ENCODE measurements at regions not wholly inside any gene's neighbourhood (a gene's known extent, or its start where the extent isn't known, plus 50 kb on each side); places are given as distances from the start of the nearest gene placed in this dataset.

GRCh38 chr5:137567226-137567625 is 68.1 kb upstream of the SPOCK1 start:
- no peak for DNase-seq

DNA sequence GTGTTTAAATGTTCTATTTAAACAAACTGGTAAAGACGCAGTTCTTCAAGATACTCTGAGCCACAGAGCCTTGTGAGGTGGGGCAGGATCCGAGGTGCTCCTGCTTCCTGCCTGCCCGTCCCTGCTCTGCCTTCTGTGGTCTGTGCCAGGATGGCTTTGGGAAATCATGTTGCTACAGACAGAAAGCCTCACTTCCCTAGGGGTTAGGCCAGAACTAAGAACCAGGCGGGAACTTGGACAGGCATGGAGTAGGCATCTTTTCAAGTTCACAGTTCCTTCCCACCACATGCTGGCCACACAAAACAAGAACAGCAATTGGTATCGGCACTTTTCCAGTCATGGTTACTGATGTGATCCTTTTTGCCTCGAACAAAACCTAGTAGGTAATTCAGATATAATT is 67.7 kb upstream of the SPOCK1 start:
- in situ Hi-C loops (cut with MboI; ENCODE audit: low pct_unique_long_range_greater_than_20kb, low sequenced_read_pairs) = no loop called here
- DNase-seq = no peak

More at GRCh38 chr5:137567226-137567625, 68.1 kb upstream of the SPOCK1 start:
- in situ Hi-C loops (cut with MboI; ENCODE audit: low pct_unique_long_range_greater_than_20kb, low sequenced_read_pairs) = no loop called here

- in situ Hi-C loops (cut with MboI; ENCODE audit: low pct_unique_long_range_greater_than_20kb, low sequenced_read_pairs) = no loop called here
- no peak for DNase-seq
Observed at GRCh38 chr5:137566118-137566541, 67.0 kb upstream of the SPOCK1 start.

DNA sequence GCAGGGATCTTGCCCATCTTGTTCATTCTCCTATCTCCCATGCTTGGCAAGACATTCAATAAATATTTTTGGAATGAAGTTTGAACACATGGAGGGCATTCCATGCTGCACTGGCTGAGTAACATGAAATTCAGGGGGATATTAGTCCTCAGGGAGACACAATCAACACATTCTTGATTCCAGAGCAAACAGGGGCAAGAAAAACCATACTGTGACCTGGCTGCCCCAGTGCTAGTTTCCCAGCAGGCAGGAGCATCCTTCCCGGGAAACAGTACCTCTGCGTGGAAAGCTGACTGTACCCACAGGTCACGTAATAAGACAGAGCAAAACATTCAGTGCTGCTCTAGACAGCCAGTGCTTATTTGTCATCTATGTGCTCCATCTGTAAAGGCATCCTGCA is 66.3 kb upstream of the SPOCK1 start:
- no peak for DNase-seq
- in situ Hi-C loops (cut with MboI; ENCODE audit: low pct_unique_long_range_greater_than_20kb, low sequenced_read_pairs) = no loop called here

- in situ Hi-C loops (cut with MboI; ENCODE audit: low pct_unique_long_range_greater_than_20kb, low sequenced_read_pairs) = no loop called here
- no peak for DNase-seq
Observed at GRCh38 chr5:137564398-137564961, 65.4 kb upstream of the SPOCK1 start.

DNA sequence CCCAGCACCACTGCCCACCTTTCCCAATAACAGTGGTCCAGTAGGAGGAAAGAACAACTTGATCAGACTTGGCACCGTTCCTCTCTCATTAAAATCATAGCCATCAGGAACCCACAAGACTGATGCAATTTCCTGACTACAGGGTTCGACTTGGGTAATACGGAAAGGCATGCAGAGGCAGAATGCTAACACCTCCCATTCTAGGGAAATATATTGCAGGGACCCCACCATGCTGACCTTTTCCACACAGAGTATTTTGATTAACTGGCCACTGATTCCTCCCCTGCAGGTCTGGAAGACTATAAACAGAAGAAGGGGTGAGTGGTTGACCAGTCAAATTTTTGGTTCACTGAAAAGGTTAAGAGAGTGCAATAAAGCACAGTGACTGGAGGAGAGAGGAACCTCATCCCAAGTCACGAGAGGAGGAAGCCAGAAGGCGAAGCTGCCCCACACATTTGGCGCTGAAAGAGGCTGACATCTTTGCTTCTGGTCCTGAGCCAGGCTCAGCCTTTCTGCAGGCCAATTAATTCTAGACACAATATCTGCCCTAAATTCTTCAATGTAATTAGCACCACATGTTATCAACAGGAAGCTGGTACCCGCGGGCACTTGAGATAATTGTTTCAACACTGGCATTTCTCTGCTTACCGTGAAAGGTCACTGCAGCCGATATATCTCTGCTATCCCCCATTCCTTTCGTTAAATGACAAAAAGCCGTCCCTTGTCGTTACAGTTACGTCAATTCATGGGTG is 64.7 kb upstream of the SPOCK1 start:
- DNase-seq = peak; percentile 84
- in situ Hi-C loops (cut with MboI; ENCODE audit: low pct_unique_long_range_greater_than_20kb, low sequenced_read_pairs) = no loop called here

DNA sequence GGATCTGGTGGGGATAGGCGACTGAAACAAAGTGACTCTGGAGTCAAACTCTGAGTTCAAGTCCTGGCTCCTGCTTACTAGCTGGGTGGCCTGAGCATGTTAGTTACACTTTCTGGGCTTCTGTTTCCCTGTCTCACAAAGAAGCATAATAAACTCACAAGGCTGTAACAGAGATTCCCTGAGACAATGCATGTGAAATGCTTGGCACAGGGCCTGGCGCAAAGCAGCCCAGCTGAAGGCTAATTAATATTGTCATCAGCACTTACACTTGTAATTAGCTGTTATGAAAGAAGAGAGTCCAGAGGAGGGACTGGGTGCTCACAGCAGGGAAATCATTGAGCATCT is 64.1 kb upstream of the SPOCK1 start:
- DNase-seq = no peak
- in situ Hi-C loops (cut with MboI; ENCODE audit: low pct_unique_long_range_greater_than_20kb, low sequenced_read_pairs) = no loop called here

- no peak for DNase-seq
- in situ Hi-C loops (cut with MboI; ENCODE audit: low pct_unique_long_range_greater_than_20kb, low sequenced_read_pairs) = no loop called here
Observed at GRCh38 chr5:137561608-137562007, 62.5 kb upstream of the SPOCK1 start.

DNA sequence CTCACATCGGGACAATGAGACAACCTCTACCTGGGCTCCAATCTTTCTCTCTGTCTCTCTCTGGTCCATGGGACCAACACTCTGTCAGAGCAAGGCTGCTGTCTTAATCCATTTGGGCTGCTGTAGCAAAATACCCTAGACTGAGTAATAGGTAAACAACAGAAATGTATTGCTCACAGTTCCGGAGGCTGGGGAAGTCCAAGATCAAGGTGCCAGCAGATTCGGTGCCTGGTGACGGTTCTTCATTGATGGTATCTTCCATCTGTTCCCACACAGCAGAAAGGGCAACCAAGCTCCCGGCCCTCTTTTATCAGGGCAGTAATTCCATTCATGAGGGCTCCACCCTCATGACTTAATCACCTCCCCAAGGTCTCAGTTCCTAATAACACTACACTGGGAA is 61.3 kb upstream of the SPOCK1 start:
- in situ Hi-C loops (cut with MboI; ENCODE audit: low pct_unique_long_range_greater_than_20kb, low sequenced_read_pairs) = no loop called here
- DNase-seq = no peak
